IMR-90 (cell line): ENCODE measurements at regions not wholly inside any gene's neighbourhood (a gene's known extent, or its start where the extent isn't known, plus 50 kb on each side); places are given as distances from the start of the nearest gene placed in this dataset.

Experiments
- ATAC-seq: fragments of 200-7000 bp; cut with Tn5 transposase; 2 replicates; pipeline ENCODE4 v1.9.1; 2020; ENCODE audit warnings: low read depth, mild to moderate bottlenecking, moderate library complexity
- BruUV-seq: library from RNA; stranded (reverse); fragments of 400-500 nt; replicated peaks from 2 replicates; lab custom pipeline; 2021; lab: Mats Ljungman, UMichigan
- CTCF ChIA-PET: fragments of 300-600 bp; formaldehyde crosslinking; extraction: SDS; loops from one replicate; lab custom pipeline; 2021; ENCODE audit warnings: antibody characterized with exemption; lab: Yijun Ruan, JAX
- POLR2A ChIA-PET: fragments of 300-600 bp; sonication (Branson Sonifier 250); formaldehyde crosslinking; loops from one replicate; lab custom pipeline; 2022; ENCODE audit warnings: antibody characterized with exemption; ENCODE audit not compliant: unreplicated experiment; lab: Charles Lee
- DNase-seq: peaks from one replicate; pipeline ENCODE4 v3.0.0; 2013
- H2AFZ ChIP-seq: replicated peaks from 2 replicates; pipeline ENCODE3; 2013; ENCODE audit warnings: low read length, mild to moderate bottlenecking; ENCODE audit not compliant: poor library complexity
- H2AK5ac ChIP-seq: 2 replicates; pipeline ENCODE4 v1.6.1; 2013; ENCODE audit warnings: low read depth, low read length, inconsistent platforms
- H2AK9ac ChIP-seq: replicated peaks from 2 replicates; pipeline ENCODE3; 2013; ENCODE audit warnings: mild to moderate bottlenecking, low read depth, low read length, moderate library complexity; ENCODE audit not compliant: poor library complexity
- H2BK120ac ChIP-seq: 2 replicates; pipeline ENCODE4 v1.6.1; 2013; ENCODE audit warnings: low read depth, low read length, inconsistent platforms
- H2BK15ac ChIP-seq: 3 replicates; pipeline ENCODE4 v1.6.1; 2013; ENCODE audit warnings: low read depth, low read length, inconsistent platforms
- H2BK20ac ChIP-seq: 2 replicates; pipeline ENCODE4 v1.6.1; 2013; ENCODE audit warnings: low read depth, mild to moderate bottlenecking, inconsistent platforms, low read length, moderate library complexity
- H2BK5ac ChIP-seq: 2 replicates; pipeline ENCODE4 v1.6.1; 2013; ENCODE audit warnings: mild to moderate bottlenecking, low read depth, low read length, inconsistent platforms; ENCODE audit not compliant: poor library complexity, severe bottlenecking
- H3K14ac ChIP-seq: replicated peaks from 2 replicates; pipeline ENCODE4 v1.6.1; 2013; ENCODE audit warnings: low read depth, low read length, inconsistent platforms
- H3K18ac ChIP-seq: 2 replicates; pipeline ENCODE4 v1.6.1; 2013; ENCODE audit warnings: low read depth, low read length, control low read depth
- H3K23ac ChIP-seq: 2 replicates; pipeline ENCODE4 v1.6.1; 2013; ENCODE audit warnings: low read depth, low read length, inconsistent platforms
- H3K27ac ChIP-seq: 2 replicates; pipeline ENCODE4 v1.5.1; 2013; ENCODE audit warnings: mild to moderate bottlenecking, control low read depth, low read length; ENCODE audit not compliant: insufficient read depth
- H3K27me3 ChIP-seq: 2 replicates; pipeline ENCODE4 v1.6.1; 2013; ENCODE audit warnings: low read length; ENCODE audit not compliant: control insufficient read depth, insufficient read depth
- H3K36me3 ChIP-seq: 2 replicates; pipeline ENCODE4 v1.6.1; 2013; ENCODE audit warnings: low read length, mixed read lengths; ENCODE audit not compliant: control insufficient read depth, insufficient read depth
- H3K4ac ChIP-seq: 2 replicates; pipeline ENCODE4 v1.6.1; 2013; ENCODE audit warnings: low read depth, low read length, inconsistent platforms
- H3K4me1 ChIP-seq: 2 replicates; pipeline ENCODE4 v1.6.1; 2013; ENCODE audit warnings: low read length, mixed read lengths; ENCODE audit not compliant: control insufficient read depth, insufficient read depth
- H3K4me2 ChIP-seq: 2 replicates; pipeline ENCODE4 v1.6.1; 2013; ENCODE audit warnings: low read depth, mild to moderate bottlenecking, control low read depth, low read length, moderate library complexity
- H3K4me3 ChIP-seq: 2 replicates; pipeline ENCODE4 v1.5.1; 2013; ENCODE audit warnings: low read depth, mild to moderate bottlenecking, control low read depth, low read length, moderate library complexity; ENCODE audit not compliant: insufficient read depth
- H3K56ac ChIP-seq: 2 replicates; pipeline ENCODE4 v1.6.1; 2013; ENCODE audit warnings: low read length, inconsistent platforms; ENCODE audit not compliant: insufficient read depth; ENCODE audit errors: extremely low read depth
- H3K79me1 ChIP-seq, 2 experiments: 2 replicates each; pipeline ENCODE4 v1.6.1; 2013; ENCODE audit warnings: low read length in 2 of 2, inconsistent platforms in 1 of 2, low read depth in 1 of 2
- H3K9ac ChIP-seq: 2 replicates; pipeline ENCODE4 v1.6.1; 2013; ENCODE audit warnings: low read depth, low read length, control low read depth
- H3K9me1 ChIP-seq: 2 replicates; pipeline ENCODE4 v1.6.1; 2013; ENCODE audit warnings: low read length, inconsistent platforms; ENCODE audit not compliant: insufficient read depth
- H3K9me3 ChIP-seq: 2 replicates; pipeline ENCODE4 v1.6.1; 2013; ENCODE audit warnings: low read length; ENCODE audit not compliant: control insufficient read depth, insufficient read depth
- H4K20me1 ChIP-seq: 2 replicates; pipeline ENCODE4 v1.6.1; 2013; ENCODE audit warnings: low read length, inconsistent platforms; ENCODE audit not compliant: insufficient read depth
- H4K5ac ChIP-seq: 2 replicates; pipeline ENCODE4 v1.6.1; 2013; ENCODE audit warnings: mild to moderate bottlenecking, low read depth, low read length, control low read depth
- H4K8ac ChIP-seq, 2 experiments: 2 replicates each; pipeline ENCODE4 v1.6.1; 2013; ENCODE audit warnings: low read depth in 2 of 2, low read length in 2 of 2, control low read depth in 1 of 2, inconsistent platforms in 1 of 2
- H4K91ac ChIP-seq: 2 replicates; pipeline ENCODE4 v1.6.1; 2013; ENCODE audit warnings: low read depth, low read length, inconsistent platforms; ENCODE audit not compliant: insufficient read depth
- BHLHE40 ChIP-seq: fragments of 150-350 bp; IDR thresholded peaks from 2 replicates; pipeline ENCODE4 v1.6.1; 2016; ENCODE audit warnings: mild to moderate bottlenecking, low read depth, low read length
- CHD1 ChIP-seq: IDR thresholded peaks from 2 replicates; pipeline ENCODE4 v1.6.1; 2012; ENCODE audit warnings: low read depth, low read length, improper control_type of control experiment
- CTCF ChIP-seq: conservative IDR thresholded peaks from 2 replicates; pipeline ENCODE4 v1.5.1; 2012; ENCODE audit warnings: mild to moderate bottlenecking, low read depth, low read length, improper control_type of control experiment
- FOS ChIP-seq: fragments of 150-350 bp; IDR thresholded peaks from 2 replicates; pipeline ENCODE4 v1.6.1; 2016; ENCODE audit warnings: low read depth, low read length
- POLR2A ChIP-seq: IDR thresholded peaks from 2 replicates; pipeline ENCODE4 v1.6.1; 2012; ENCODE audit warnings: mild to moderate bottlenecking, low read depth, low read length
- RFX5 ChIP-seq: IDR thresholded peaks from 2 replicates; pipeline ENCODE4 v1.8.0; 2012; ENCODE audit warnings: low read depth, mild to moderate bottlenecking, low read length, moderate library complexity
- SMC3 ChIP-seq: fragments of 150-350 bp; IDR thresholded peaks from 2 replicates; pipeline ENCODE4 v1.6.1; 2016; ENCODE audit warnings: low read depth, mild to moderate bottlenecking, antibody characterized with exemption, low read length, moderate library complexity
- USF2 ChIP-seq: fragments of 150-350 bp; IDR thresholded peaks from 2 replicates; pipeline ENCODE4 v1.6.1; 2017; ENCODE audit warnings: mild to moderate bottlenecking, antibody characterized with exemption, low read length, low read depth
- WGBS, 2 experiments: methylation state at CpG; one replicate each; pipeline versions ENCODE4 v1.1.5 to v1.1.7; 2013; ENCODE audit warnings: missing lambda C conversion rate in 2 of 2; ENCODE audit not compliant: insufficient read length in 1 of 2; ENCODE audit errors: extremely low coverage in 2 of 2; 5-methylcytosine and 5-hydroxymethylcytosine counted together
- dilution Hi-C: fragments of 300-500 bp; cut with HindIII; formaldehyde crosslinking; loops from one replicate; pipeline ENCODE4 v1.14.3; 2018; ENCODE audit warnings: low sequenced_read_pairs; ENCODE audit not compliant: unreplicated experiment
- in situ Hi-C: fragments of 300-500 bp; cut with MboI; formaldehyde crosslinking; loops from 3 replicates; pipeline ENCODE4 v1.14.3; 2019; ENCODE audit warnings: low sequenced_read_pairs, inconsistent platforms, mixed read lengths
- intact Hi-C: fragments of 100-400 bp; cut with micrococcal nuclease; formaldehyde crosslinking; loops from 2 replicates; pipeline ENCODE4 v1.10.0; 2022

- H2AK5ac ChIP-seq, result no peak overlapping the region
- in situ Hi-C loops, result no loop called here
- intact Hi-C loops, result no loop called here
- H2BK15ac ChIP-seq, result no peak overlapping the region
- H3K79me1 ChIP-seq, result no peaks in the 10 kb centered on the region
- dilution Hi-C loops, result no loop called here
- no peak overlapping the region for H2BK20ac ChIP-seq
- 0% methylated on average over 5 of the region's 13 CpGs; no CpG with 5 or more reads in 1 of the 2 experiments for WGBS, 2 experiments
- H3K14ac ChIP-seq, result no peak overlapping the region
- no peak overlapping the region for H3K9ac ChIP-seq
- no peak overlapping the region for H3K18ac ChIP-seq
- POLR2A ChIA-PET, result no interaction called here
- no peak for DNase-seq
- no peak overlapping the region for H4K8ac ChIP-seq
- H2AFZ ChIP-seq, result no peak overlapping the region
- no peak overlapping the region for H3K4ac ChIP-seq
- CTCF ChIA-PET, result no interaction called here
- BruUV-seq, result no TSS peak
- H3K36me3 ChIP-seq, result no peaks in the 10 kb centered on the region
- no peak overlapping the region for H3K4me3 ChIP-seq
- no peak for TF ChIP-seq USF2
- no peak for TF ChIP-seq FOS
- no peak for TF ChIP-seq POLR2A
- TF ChIP-seq CTCF, result no peak
- no peak for TF ChIP-seq RFX5
- no peak for TF ChIP-seq CHD1
- no peak for TF ChIP-seq BHLHE40
- no peak for TF ChIP-seq SMC3
- no peak overlapping the region for H2BK120ac ChIP-seq
- no peaks in the 10 kb centered on the region for H4K20me1 ChIP-seq
- no peak overlapping the region for H4K91ac ChIP-seq
- no peak overlapping the region for H3K4me2 ChIP-seq
- no peak overlapping the region for H2AK9ac ChIP-seq
- no peaks in the 10 kb centered on the region for H3K27me3 ChIP-seq
- H3K4me1 ChIP-seq, result no peaks in the 10 kb centered on the region
- H3K56ac ChIP-seq, result no peak overlapping the region
- no peaks in the 10 kb centered on the region for H3K9me1 ChIP-seq
- no peak overlapping the region for H2BK5ac ChIP-seq
- no peak overlapping the region for H4K5ac ChIP-seq
- H3K23ac ChIP-seq, result no peak overlapping the region
- no peak for ATAC-seq
- peaks cover 11% of the 10 kb centered on the region for H3K9me3 ChIP-seq
- H3K27ac ChIP-seq, result no peak overlapping the region
These were observed 2295.1 kb upstream of the WWC1 start for GRCh38 chr5:165996201-165996875.
